NCI-H1417 treated with DMSO at 0.1 percent for 48 hours (cell line): ENCODE measurements at regions not wholly inside any gene's neighbourhood (a gene's known extent, or its start where the extent isn't known, plus 50 kb on each side); places are given as distances from the start of the nearest gene placed in this dataset.

ENCODE experiments used
- DNase-seq: peaks from one replicate; lab custom pipeline; 2025; lab: John Stamatoyannopoulos, UW

- no peak for DNase-seq
Measured at GRCh38 chr2:81355436-81355835, 1050.9 kb upstream of the LRRTM1 start.

- no peak for DNase-seq
Measured at GRCh38 chr2:81334046-81334445, 1029.5 kb upstream of the LRRTM1 start.

DNA sequence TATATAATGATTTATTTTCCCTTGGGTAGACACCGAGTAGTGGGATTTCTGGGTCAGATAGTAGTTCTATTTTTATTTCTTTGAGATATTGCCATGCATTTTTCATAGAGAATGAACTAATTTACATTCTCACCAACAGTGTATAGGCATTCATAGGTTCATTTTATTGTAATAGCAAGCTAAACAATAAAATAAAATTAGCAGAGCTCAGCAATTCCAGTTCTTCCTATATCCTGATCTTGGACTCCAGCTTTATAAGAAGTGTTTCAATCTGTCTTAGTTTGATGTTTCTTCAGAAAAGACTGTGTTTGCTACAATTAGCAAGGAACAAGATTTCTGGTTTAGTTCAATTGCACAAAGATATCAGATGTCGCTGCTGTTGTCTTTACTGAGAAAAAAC is 1024.4 kb upstream of the LRRTM1 start:
- no peak for DNase-seq

DNA sequence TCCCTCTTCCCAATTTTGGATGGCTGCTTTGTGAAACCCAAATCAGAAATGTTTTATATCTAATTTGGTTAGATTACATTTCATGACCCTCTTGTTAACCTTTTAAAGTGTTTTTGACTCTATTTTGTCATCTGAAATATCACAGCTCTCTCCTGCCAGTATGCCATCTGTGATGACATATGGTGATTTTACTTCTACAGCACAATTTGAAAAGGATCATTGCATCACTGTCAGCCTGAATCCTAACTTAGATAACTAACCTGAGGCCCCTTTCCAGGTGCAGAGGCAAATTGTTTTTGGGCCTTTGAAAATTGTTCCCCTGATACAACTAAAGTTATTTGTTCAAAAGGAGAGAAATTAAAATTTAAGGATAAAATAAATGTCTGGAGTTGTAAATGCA is 1023.4 kb upstream of the LRRTM1 start:
- no peak for DNase-seq

DNA sequence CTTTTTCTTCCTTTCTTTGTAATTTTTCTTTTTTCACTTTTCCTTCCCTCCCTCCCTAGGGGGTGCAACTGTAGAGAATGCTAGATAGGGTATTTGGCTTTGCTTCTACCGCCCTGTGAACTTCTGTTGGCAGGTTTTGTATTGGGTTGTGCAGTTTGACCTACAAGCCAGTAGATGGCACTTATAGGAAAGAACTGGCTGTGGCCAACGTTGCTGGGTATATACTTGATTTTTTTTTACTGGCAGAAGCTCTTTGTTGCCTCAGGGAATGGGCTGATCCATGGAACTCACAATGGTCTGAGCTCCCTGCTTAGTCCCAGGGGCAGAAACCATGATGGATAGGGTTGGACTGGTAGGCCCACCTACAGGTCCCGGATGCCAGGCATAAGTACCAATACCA is 1019.5 kb upstream of the LRRTM1 start:
- DNase-seq = no peak

- no peak for DNase-seq
Measured at GRCh38 chr2:81304154-81304830, 999.7 kb upstream of the LRRTM1 start.

DNA sequence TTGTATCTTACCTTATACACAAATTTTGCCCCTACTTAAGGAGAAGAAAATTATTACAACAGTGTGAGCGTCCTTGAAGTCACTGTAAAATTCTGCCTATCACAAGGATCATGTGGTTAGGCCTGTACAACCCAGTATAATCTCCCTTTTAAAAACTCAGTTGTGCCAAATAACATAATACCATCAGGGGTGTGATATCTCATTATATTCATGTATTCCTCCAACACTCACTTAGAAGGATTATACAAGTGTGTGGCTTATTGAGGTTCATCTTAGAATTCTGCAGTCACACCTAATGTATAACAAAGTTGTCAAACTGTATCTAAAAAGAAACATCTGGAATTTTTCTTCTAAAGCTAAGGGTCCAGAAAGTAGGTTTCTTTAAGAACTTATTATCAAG is 998.8 kb upstream of the LRRTM1 start:
- DNase-seq = no peak

GRCh38 chr2:81299841-81300240 is 995.3 kb upstream of the LRRTM1 start:
- DNase-seq = no peak

- no peak for DNase-seq
Measured at GRCh38 chr2:81290846-81291245, 986.3 kb upstream of the LRRTM1 start.

GRCh38 chr2:81283081-81283480 is 978.5 kb upstream of the LRRTM1 start:
- DNase-seq = no peak

DNA sequence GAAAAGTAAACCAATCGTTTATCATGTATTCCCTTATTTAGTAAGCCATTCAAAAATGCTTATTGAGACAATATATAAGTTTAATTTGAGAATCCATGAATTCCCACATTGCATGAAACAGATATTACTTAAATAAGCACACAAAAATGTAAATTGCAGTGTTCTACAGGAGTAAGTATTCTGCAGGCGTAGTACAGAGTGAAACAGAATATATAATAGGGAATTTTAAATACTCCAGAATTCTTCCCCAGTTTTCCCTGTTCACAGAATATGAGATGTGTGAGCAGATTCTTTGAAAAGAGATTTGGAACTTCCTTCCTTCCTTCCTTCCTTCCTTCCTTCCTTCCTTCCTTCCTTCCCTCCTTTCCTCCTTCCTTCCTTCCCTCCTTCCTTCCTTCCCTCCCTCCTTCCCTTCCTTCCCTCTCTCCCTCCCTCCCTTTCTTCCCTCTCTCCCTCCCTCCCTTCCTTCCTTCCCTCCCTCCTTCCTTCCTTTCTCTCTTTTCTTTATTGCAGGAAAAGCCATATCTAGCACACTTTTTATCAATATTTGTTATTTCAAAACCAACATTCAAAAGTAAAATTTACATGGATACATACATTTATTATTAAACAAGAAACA is 977.7 kb upstream of the LRRTM1 start:
- no peak for DNase-seq

GRCh38 chr2:81276595-81276994 is 972.0 kb upstream of the LRRTM1 start:
- DNase-seq = no peak

DNA sequence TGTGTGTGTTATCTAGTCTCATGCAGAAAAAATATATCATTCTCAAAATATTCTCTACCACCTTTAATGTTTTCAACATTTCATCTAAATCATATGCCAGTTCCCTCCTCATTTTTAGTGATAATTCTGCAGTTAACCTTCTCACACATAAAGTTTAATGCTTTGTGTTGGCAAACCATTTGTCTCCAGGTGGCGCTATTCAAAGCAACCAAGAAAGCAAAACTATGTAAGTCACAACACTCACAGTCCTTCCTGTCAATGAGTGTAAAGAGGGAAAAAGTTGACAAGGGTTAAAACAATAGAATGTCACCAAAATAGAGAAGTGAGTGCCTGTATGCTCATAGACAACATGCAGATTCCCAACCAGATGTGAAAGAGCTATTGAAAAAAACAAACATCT is 961.6 kb upstream of the LRRTM1 start:
- no peak for DNase-seq

GRCh38 chr2:81263989-81264388 is 959.4 kb upstream of the LRRTM1 start:
- DNase-seq = no peak

GRCh38 chr2:81260320-81260719 is 955.8 kb upstream of the LRRTM1 start:
- DNase-seq = no peak

DNA sequence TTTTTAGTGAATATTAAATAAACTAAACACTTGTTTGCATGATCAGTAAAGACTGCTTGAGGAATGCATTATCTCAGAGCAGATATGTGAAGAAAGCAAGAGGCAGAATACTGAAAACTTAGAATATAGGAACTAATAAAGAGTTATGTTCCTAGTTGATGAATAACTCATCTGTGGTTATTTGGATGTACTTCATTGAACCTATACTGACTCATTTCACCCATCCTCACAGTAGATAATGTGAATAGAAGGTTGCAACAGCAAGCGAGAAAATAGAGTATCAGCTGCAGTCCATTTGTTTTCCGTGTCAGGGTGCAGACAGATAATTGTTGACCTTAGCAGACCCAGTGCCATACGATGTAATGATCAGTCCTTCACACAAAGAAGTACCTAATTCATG is 945.7 kb upstream of the LRRTM1 start:
- DNase-seq = no peak

DNA sequence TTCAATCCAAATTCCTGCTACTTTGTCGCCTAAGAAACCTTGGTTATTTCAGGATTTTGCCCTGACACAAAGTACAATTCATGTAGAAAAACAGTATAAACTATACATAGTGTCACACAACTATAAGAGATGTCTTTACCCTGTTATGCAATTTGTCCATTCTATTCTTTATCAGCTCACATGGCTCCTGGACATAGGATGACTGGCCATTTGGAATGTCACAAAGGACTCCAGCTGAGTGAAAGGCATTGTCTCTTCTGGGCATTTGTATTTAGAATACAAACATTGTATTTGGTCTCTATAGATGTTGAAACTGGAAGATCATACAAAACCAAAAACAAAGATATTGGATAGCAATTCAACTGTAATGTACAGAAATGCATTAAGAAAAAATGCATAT is 944.6 kb upstream of the LRRTM1 start:
- DNase-seq = no peak

GRCh38 chr2:81247648-81248047 is 943.1 kb upstream of the LRRTM1 start:
- no peak for DNase-seq

DNA sequence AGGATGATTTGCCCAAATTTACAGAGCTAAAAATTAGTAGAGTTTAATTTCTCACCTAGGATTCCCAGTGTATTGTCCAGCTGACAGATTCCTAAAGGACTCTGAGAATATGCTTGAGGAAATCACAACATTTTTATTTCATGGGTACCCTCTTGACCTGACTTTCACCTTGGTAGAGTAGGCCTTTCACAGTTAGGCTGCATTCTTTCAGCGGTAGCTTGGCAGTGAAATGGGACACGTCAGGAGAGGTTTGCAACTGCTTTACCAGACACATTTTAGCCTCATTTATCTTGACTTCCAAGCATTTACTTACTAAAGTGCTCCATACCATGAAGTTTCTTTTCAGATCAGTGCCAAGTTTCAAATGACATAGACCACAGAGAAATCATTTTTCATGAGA is 937.9 kb upstream of the LRRTM1 start:
- no peak for DNase-seq

DNA sequence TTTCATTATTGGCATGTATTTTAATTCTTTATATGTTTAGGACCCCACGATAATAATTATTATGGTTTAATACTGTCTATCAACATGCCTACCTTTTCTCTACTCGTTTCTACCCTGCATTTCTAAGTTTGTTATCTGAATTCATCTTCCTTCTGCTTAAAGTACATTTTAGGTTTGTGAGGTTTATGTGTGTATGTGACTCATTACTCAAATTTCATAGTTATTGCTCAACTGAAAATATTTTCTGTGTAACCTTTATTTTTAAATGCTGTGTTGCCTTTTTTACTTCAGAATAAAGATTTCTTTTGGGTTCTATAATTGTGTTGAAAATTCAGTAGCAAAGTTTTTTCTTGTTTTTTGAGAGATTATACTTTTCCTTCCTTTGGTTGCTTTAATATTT is 933.9 kb upstream of the LRRTM1 start:
- no peak for DNase-seq

GRCh38 chr2:81235601-81236000 is 931.0 kb upstream of the LRRTM1 start:
- DNase-seq = no peak

DNA sequence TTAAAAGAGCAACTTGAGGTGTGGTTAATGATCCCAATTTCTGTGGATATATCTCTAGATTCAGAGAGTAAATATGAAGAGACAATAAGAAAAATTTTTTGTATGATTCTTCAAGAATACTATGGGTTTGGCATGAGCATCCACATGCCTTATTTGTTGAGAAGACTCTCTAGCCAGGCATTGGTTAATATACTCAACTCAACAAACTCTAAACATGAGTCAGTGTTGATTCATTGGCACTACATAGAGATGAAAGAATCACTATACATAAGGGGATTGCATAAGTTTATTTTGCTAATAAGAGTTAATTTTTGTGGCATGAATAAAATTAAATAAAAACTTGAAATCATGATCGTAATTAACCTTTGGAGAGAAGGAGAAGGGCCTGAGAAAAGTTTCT is 930.2 kb upstream of the LRRTM1 start:
- DNase-seq = no peak

DNA sequence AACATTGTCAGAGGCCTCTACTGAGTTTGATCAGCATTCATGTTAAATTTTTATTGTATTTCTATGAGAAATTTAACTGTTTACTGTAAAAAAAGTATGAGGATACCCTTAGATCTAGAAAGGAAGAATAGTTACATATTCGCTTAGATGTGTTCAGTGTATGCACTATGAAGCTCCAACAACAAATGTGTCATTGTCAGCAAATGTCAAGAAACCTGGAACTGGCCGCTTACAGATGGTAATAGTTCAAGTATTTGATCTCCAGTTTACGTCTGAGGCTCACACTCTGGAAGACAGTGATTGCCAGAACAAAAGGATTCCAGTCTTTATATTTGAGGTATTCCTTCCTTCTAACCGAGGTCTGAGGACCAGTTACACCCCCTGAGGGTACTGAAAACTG is 921.2 kb upstream of the LRRTM1 start:
- DNase-seq = no peak

GRCh38 chr2:81213598-81213997 is 909.0 kb upstream of the LRRTM1 start:
- no peak for DNase-seq
